Ammon's horn (tissue), 1 donor: ENCODE measurements at regions not wholly inside any gene's neighbourhood (a gene's known extent, or its start where the extent isn't known, plus 50 kb on each side); places are given as distances from the start of the nearest gene placed in this dataset.

ENCODE experiments used
- DNase-seq: peaks from one replicate; pipeline ENCODE4 v3.0.0-alpha.2; 2016; ENCODE audit warnings: low spot score

DNA sequence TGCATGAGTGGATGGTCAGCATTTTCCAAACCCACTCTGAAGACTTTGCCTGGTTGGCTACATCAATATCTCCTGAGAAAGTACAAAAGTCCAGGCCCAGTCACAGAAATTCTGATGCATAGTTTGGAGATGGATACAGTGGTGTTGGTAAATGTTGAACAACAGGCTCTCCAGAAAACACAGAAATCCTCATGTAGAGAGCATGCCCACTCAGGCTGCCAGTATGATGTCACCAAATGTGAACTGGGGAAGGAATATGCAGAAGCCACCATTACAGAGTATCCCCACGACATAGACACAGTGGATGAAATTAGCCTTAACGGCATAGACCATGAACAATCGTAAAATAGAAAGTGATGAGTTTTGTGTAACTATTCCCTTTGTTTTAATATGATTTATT is 97.1 kb upstream of the NXT1 start:
- DNase-seq = no peak

DNA sequence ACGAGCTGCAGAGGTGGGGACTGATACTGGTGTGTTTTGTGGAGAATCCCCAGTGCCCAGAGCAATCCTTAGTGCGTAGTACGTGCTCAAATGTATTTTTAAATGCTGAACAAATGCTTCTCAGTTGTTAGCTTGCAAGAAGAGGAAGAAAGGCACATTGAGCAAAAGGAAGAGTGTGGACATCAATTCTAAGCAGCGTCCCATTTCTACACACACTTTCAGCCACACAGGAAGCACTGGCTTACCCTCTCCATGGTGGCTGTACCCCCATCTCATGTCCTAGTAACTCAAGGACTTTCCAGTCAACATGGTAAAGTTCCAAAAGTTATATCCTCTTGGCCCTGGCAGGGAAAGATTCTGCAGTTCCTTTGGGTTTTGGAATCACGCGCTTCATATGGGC is 98.8 kb upstream of the NXT1 start:
- no peak for DNase-seq

DNA sequence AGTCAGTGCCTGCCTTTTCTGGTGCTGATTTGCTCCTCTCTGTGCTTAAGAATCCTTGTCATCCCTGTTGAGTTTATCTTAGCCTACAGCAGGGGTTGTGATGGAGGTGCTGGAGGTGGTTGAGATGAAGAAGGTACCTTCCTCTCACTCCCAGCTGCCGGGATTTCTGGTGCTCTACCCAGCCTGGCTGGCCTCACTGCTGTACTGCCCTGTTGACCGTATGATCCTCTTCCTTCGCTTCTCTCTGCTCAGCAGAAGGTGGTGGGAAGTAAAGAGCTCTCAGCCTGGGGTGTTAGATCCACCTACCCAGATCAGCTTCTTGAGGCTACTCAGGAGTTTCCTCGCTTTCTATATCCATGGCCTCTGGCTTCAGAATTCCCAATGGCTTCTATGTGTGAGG is 101.0 kb upstream of the NXT1 start:
- DNase-seq = no peak

DNA sequence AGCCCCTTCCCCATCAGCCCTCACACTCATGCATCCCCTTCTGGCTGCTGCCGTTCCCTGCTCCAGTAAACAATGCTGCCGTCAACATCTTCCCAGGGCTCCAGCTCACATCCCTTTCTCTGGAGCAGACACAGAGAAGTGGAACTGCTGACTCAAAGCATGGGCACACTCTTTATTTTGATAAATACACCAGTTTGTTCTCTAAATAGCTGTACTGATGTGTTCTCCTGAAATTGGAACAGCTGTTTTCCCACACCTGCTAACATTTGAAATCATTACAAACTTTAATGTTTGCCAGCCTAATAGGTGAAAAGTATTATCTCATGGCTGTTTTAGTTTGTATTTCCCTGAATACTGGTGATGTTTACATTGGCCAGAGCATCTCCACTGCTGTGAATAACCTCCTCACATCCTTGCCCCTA is 102.1 kb upstream of the NXT1 start:
- no peak for DNase-seq

DNA sequence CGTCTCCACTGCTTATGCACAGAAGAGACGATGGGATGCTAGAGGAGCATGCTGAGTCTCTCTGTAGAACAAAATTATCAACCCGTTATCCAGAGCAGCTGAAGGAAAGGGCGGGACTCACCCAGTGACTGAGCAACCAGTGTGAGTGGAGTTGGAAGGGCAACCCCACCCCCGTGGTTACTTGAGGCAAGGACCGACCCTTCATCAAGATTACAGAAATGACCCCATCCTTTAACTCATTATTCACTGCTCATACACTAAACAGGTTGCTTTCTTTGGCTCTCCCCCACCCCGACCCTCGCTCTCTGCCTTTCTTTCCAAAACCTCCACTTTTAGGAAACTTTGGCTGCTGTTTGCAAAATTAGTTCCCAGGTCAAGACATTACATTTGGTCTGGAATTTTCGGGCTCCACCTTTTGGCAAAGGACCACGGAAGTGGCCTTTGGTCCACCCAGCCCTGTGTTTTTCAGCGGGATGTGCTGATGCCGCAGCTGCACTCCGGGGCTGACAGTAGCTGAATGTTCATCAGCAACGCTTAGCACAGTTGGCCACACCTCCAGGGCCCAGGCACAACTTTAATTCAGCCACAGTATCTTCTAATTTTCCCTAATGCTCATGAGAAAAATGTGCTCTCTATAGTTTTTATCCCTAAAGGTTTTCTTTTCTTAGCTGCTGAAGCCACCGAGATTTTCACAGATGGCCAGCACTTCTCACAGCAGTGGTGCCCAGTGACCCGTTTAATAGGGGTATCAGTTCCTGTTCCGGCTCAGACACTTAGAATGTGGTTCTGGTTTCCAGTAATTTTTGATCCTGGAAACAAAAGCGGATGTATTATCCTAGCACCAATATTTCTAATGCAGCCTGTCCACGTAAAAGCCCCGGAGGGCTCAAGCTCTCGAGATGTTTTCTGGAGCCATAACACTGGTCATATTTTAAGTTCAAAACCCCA is 103.6 kb upstream of the NXT1 start:
- DNase-seq = no peak

DNA sequence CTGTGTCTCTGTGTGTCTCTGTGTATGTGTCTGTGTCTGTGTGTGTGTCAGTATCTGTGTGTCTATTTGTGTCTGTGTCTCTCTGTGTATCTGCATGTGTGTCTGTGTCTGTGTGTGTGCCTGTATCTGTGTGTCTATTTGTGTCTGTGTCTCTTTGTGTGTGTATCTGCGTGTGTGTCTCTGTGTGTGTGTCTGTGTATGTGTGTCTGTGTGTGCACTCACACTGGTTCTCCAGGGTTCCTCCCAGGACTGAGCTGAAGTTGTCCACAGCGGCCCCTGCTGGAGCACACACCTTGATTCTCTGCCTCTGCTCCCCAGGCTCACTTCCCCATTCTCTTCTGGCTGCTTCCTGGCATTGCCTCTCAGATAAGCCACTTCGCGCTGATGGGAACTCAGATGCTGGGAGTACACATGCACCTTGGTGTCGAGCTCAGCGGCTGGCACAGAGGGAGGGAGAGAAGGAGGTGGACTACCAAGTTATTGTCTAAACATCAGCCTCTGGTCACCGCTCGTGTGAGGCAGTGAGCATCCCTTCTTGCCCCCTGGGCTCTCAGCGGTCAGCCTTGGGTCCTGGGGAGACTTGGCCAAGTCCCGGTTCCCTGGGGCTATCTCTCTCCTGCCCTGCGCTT is 104.9 kb upstream of the NXT1 start:
- DNase-seq = peak; percentile 64

DNA sequence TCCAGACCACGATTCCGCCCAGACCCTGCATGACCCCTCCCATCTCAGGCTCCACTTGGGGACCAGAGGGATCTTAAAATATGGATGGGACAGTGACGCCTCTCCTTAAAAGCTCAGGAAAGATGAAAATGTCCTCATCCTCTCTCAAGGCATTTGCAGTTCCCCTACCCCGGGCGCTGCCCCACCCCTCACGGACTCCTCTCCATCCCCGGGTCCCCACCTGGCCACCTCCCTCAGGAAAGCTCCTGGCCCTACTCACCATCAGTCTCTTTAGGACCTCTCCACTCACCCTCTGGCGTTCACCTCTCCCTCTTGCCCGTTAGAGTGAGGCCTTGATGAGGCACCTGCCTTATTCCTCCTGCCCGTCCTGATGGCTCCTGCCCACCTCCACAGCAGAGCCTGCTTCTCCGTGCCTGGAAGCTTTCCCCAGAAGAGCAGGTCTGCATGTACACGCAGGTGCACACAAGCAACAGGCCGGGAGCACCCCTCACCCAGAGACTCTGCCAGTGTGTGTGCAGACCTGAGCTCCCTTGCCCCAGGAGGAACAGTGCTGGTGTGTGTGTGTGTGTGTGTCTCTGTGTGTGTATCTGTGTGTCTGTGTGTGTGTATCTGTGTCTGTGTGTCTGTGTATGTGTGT is 105.6 kb upstream of the NXT1 start:
- DNase-seq = no peak

DNA sequence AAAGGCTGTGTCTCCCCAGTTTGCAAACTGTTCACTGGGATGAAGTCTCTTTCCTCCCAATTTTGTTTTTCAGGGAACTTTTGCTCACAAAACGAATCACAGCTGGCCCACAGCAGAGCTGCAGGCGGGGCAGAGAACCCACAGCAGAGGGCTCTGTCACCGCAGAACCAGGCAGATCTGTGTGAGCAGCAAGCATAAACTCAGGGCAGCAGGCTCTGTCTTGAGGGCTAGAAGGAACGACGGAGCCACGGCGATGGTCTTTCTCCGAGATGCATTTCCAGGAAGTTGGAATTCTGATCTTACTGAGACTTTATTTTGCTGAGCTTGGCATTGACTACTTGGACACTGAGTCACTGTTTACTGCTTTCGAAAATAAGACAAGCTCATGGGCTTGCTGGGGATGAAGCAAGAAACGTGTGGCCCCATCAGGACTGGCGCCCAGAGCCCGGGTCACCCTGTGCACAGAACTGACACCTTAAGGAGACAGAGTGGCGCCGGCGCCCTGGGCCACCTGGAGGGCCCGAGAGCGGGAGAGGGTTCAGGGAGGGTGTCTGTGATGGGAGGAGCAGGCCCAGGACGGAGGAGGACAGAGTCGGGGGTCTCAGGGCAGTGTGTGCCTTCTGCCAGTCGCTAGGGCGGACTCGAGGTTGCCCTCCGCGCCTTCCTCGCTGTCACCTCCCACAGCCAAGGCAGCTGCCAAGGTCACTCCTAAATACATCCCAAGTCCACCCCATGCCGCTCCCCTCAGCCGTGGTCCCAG is 106.3 kb upstream of the NXT1 start:
- DNase-seq = no peak

DNA sequence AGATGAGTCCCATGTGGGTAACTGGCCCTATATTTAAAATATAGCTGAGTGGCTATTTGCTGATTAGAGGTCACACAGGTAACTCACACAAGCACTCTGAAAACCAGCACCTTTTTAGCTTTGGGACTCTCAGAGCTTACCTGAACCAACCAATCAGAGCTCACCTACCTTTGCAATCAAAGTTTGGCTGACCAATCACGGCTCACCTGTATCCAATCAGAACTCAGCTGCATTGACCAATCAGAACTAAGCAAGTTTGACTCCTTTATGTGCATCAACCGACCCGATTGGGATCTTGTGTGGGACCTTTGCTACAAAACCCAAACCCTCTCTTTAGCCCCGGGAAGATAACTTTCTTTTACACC is 106.8 kb upstream of the NXT1 start:
- no peak for DNase-seq

DNA sequence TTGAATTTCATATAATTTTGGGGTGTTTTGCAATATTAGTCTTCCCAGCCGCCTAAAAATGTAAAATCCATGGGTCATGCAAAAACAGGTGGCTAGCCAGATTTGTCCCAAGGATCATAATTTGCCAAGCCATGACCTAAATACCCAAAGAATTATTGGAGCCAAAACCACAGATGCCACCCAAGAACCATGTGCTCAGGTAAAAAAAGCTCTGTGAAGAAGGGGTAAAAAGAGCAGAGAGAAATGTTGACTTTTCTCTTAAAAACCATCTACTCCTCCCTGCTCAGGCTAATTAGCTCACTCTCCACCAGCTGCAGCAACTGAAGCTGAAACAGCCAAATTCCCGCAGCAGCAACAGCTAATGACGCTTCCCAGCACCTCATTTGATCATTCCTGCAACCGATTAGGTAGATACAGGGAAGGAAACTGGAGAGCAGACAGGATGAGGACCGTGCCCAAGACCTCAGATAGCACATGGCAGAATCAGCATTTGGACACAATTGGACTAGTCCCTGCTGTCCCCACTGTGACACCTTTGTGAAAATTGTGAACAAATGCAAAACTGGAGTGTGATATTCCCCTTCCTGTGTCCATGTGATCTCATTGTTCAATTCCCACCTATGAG is 107.9 kb upstream of the NXT1 start:
- no peak for DNase-seq

DNA sequence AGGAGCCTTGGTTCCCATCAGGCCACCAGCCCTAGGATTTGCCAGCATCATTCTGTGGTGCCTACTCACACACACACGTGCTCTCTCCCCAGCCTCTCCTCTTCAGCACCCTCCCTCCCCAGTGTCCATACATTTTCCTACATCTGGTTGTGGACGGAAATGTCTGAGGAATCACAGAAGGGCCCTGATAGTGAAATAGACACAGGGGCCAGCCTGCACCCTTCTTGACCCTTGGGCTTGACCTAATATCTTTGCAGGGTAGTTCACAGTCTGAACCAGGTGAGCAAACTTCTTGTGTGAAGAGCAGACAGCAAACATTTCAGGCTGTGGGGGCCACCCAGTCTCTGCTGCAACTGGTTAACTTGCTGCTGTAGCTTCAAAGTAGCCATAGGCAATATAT is 108.5 kb upstream of the NXT1 start:
- DNase-seq = no peak

DNA sequence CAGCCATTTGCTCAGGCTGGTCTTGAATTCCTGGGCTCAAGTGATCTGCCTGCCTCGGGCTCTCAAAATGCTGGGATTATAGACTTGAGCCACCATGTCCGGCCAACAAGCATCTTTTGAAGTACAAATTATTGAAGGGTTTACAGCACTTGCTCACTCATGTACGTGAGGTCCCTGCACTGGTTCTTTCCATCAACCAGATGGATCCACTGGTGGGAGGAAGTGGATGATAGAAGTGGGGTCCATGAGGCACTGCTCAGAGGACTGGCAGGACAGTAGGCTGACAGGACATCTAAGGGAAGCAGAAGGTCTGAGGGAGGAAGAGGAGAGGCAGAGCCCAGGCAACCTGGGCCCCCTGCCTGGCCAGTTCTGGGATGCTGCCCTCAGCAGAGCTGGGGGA is 109.2 kb upstream of the NXT1 start:
- no peak for DNase-seq

DNA sequence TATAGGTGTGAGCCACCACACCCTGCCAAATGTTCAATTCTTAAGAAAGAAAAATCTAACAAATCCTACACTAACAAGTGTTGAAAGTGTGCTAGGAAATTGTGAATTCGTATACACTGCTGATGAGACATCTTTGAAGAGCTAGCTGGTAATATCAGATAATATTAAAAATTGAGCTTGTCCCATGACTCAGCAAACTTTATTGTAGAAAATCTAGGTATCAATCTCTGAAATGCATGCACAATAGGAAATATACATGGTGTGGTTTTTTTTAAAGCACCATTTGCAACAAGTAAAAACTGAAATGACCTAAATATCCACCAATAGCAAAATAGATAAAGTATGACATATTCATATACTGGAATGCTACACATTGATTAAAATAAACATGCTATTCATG is 110.1 kb upstream of the NXT1 start:
- DNase-seq = no peak

DNA sequence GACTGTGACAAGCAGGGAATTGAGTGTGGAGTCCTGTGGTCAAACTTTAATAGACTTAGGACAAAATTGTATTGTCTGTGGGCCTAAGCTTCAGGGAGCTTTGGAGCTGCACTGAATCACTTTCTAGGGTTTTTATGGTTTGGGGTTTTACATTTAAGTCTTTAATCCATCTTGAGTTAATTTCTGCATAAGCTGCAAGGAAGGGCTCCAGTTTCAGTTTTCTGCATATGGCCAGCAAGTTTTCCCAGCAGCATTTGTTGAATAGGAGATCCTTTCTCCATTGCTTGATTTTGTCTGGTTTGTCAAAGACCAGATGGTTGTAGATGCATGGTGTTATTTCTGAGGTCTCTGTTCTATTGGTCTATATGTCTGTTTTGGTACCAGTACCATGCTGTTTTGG is 113.4 kb upstream of the NXT1 start:
- DNase-seq = no peak

DNA sequence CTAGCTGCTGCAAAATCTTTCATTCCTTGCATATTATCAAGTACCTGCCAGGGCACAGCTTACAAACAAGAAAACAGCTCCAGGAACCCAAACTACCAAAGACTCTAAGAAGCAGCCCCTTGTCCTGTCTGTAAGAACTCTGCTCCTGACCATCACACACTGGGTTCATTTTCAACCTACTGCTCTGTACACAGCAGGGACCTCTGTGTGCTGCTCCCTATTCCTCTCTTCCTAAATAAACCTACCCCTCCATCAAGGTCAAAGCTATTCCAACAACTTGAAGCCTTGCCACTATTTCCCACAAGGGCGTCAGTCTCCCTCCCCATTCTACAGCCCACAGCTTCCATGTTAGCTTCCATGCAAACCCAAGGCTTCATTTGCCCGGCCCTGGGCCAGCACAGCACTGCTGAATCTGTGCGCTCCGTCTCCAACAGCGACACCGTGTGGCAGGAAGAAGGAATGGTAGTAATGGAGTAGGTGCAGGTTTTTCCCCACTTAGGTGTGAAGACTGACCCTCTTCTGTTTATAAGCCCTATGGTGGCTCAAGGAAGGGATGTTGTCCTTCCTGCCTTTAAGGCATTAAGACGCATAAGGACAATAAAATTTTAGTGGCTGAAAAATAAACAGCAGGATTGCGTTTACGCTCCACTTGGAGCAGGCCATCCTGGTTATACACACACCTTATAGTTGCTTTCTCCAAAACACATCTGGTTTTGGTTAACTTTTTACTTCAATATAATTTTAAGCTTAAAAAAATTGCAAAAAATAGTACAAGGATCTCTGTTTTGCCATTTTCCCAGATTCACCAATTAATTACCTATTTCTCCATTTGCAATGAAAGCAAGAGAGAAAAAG is 115.2 kb upstream of the NXT1 start:
- peak; percentile 57 for DNase-seq

DNA sequence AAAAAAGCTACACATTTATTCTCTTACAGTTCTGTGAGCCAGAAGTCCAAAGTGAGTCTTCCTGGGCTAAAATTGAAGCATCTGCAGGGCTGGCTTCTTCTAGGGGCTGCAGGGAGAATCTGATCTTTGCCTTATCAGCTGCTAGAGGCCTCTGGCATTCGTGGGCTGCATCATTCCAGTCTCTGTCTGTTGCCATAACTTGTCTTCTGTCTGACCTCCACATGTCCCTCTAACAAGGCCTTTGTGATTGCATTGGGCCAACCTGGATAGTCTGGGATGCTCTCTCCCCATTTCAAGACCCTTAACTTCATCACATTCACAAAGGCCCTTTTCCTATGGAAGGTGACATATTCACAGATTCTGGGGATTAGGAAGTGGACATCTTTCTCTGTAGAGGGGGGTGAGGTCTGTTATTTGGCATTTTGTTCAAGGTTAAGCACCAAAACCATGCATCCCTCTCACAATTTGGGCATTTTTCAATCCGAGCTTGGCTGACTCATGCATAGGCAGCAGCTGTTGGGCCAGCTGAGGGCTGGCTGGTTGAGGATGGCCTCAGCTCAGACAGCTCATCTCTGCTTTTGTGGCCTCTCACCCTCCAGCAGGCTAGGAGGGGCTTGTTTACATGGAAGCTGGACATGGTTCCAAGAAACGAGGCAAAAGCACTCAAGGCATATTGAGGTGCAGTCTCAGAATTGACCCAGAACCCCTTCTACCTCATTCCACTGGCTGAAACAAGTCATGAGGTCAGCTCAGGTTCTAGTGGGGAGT is 116.1 kb upstream of the NXT1 start:
- no peak for DNase-seq

DNA sequence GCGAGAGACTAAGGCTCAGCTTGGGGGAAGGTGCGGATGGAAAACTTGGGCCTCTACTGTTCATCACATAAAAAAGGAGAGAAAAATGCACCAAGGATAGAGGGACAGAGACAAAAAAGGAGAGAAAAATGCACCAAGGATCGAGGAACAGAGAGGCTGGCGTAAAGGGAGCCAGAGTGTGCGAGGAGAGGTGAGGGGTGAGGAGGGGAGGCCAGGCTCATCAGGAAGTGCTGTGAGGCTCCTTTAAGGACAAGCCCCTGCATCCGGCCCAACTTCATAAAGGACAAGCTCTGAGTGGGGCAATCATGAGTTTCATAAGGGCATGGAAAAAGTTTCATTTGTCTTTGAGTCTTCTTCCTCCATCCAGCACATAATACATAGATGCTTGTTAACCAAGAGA is 117.2 kb upstream of the NXT1 start:
- no peak for DNase-seq

DNA sequence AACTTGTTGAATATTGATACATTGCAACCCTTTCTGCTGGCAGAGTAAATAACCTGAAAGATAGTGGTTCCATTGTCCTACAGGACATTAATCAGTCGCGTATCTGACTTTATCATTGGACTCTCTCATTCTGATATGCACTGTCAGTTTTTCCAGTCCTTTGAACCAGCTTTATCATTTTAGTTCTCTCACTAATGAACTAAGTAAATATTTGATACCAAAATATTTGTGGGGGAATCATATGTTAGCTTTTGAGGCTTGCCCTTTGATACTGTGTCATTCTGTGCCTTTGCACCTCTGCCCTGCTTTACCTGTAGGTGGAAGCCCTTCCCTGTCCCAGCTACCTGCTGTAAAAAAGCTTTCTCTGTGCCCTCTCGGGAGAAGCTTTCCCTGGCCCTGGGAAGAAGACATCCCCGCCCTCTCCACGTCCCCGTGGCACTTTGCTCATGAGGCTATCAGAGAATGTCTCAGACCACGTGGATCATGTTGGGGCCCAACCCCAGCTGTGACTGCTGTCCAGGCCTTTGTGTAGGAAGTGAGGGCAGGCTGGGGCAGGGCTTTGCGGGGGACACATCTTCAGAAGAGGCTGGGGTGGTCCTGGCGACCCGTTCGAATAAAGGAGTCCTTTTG is 117.8 kb upstream of the NXT1 start:
- no peak for DNase-seq

DNA sequence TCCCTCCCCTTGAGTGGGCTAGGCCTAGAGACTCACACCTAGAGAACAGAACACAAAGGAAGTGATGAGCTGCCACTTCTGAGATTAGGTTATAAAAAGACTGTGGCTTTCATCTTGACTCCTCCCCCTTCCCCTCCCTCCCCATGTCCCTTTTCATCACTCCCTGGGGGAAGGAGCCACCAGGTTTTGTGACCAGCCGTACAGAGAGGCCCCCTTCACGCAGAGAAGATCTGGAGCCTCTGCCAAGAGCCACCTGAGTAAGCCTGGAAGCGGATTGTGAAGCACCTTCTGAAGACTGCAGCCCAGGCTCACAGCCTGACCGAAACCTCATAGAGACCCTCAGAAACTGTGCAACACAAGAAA is 118.4 kb upstream of the NXT1 start:
- no peak for DNase-seq
